GM18498 (cell line): ENCODE measurements at regions not wholly inside any gene's neighbourhood (a gene's known extent, or its start where the extent isn't known, plus 50 kb on each side); places are given as distances from the start of the nearest gene placed in this dataset.
"Not testable (repeated sequence)": the region's sequence is repeated elsewhere in the genome, so short reads cannot be mapped to it uniquely, and the experiment has no call there.

Experiments
- ATAC-seq: cut with Tn5 transposase; IDR thresholded peaks from one replicate; pipeline ENCODE4 v1.9.1; 2021; ENCODE audit warnings: mild to moderate bottlenecking, moderate library complexity; ENCODE audit not compliant: unreplicated experiment

DNA sequence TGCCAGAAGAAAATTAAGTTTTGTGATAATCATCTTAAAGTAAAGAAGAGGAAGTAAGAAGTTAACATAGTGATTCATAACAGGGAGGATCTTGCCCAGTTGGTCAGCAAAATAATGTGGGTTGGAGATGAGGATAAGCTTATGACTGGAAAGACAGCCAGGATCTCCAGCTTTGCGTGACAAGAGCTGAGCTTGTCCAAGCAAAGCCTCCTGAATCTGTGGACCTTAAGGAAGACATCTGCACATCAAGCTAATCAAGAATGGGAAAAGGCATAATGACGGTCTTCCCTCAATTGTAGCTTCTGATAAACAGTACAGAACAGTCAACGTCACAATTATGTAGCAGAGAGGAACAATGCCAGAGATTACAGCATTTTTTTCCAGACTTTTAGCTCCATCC is 744.7 kb upstream of the GOT2 start:
- no peak for ATAC-seq

DNA sequence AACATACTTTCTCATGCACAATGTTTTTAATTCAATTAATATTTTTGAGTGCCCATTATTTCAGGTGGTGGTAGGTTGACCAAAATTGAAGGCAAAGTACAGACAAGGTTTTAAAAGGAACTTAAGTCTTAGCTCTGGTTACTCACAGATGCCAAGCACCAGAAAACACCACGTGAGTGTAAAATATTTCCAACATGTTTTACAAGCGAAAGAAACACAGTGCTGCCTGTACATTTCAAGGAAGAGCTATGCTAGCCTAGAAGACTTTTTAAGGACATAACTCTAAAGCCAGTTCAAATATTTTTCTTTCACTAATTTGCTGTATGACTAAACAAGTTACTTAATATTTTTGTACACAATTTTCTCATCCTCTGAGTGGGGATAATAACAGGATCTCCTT is 736.4 kb upstream of the GOT2 start:
- no peak for ATAC-seq

DNA sequence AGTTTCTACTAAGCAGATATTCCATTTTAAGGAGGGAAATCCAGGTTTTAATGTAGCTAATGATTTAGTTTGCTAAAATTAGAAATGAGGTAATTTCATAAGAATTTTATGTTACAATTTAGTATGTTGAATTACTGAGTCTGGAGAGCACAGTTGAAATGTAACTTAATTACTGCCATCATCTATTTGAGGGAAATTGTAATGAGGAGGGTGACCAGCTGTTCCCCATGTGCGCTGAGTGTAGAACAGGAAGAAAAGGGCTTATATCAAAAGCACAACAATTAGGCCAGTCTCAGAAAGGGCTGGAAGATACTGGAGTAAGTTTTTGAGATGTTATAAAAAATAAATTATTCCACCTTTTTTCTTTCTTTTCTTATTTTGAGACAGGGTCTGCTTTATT is 735.1 kb upstream of the GOT2 start:
- ATAC-seq: no peak

DNA sequence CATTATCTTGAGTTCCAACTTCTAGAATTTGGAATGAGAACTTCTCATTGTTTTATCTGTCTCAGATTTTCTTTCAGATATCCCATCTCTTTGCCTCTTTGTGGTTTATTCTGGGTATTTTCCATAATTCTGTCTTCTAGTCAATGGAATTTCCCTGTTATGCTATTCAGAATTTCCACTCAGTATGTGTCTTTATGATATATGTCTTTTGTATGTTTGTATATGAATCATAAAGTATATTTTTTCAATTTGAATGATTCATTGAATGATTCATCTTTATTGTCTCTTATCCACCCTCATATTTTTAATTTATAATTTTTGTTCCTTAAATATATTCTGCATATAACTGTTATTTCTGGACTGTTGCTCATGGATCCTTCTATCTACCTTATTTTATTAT is 729.7 kb upstream of the GOT2 start:
- ATAC-seq: no peak

DNA sequence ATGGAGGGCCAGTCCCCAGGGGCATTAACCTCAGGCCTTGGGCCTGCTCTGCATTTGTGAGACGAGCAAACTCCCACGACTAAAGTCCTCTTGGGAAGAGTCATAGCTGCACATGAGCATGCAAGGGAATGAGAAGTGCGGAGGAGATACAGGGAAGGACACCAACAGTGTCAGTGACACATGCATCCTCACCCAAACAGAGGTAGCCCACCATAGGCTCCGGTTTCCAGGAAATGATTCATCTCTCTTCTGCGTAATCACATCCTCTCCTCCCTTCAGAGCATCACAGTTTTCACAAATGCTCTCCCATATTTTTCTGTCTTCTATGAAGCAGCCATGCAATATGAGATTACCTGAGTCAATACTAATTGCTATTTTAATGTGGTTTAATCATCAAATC is 725.7 kb upstream of the GOT2 start:
- ATAC-seq: no peak

DNA sequence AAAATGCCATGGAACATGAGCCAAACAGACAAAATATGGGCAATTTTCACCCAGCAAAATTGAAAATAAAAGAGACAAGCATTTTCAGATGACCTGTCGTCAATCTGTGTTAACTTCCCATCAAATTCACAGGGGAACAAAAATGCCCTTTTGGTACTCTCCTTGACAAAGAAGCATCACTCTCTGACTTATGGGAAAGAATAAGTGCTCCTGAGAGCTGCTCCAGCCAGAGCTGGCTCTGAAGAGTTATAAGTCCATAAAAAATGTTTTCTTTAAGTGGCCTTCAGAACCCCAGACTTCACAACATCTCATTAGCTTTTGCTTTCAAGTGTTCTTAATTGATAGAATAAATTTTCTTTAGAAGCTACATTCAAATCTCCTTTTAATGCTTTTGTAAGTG is 721.4 kb upstream of the GOT2 start:
- no peak for ATAC-seq

DNA sequence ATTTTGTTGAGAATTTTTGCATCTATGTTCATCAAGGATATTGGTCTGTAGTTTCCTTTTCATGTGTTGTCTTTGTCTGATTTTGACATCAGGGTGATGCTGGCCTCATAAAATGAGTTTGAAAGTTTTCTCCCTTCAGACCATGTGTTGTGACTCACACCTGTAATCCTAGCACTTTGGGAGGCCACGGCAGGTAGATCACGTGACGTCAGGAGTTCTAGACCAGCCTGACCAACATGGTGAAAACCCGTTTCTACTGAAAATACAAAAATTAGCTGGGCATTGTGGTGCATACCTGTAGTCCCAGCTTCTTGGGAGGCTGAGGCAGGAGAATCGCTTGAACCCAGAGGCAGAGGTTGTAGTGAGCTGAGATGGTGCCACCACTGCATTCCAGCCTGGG is 716.4 kb upstream of the GOT2 start:
- ATAC-seq: not testable (repeated sequence)

DNA sequence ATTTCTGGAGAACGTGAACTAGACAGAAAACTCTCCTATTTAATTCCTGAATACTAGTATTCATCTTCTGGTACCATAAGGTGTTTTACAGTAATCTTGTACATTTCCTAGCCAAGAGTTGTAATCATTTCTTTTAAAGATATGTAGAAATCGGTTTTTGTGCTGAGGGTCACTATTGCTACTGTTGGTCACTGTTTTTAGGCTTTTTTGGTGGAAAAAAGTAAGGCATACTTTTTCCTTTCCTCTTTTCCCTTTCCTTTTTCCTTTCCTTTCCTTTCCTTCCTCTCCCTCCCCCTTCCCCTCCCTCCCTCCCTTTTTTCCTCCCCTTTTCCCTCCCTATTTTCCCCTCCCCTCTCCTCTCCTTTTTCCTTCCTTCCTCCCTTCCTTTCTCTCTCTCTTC is 706.4 kb upstream of the GOT2 start:
- no peak for ATAC-seq

DNA sequence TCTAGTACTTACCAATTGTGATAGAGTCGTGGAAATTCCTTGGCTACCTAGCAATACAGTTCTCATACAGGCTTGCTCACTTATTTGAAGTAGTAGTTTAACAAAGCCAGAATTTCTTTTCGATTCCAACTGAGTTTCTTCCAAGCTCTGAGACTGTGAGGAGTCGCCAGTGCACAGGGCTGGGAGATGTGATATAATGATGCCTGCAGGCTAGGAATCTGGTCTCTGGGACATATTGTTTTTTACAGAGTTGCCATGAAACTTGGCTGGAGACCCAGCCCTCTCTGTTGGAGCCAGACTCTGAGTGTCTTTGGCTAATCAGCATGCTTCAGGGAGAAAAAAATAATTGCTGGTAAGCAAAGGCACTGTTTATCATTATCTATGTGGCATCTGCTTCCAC is 698.8 kb upstream of the GOT2 start:
- no peak for ATAC-seq

DNA sequence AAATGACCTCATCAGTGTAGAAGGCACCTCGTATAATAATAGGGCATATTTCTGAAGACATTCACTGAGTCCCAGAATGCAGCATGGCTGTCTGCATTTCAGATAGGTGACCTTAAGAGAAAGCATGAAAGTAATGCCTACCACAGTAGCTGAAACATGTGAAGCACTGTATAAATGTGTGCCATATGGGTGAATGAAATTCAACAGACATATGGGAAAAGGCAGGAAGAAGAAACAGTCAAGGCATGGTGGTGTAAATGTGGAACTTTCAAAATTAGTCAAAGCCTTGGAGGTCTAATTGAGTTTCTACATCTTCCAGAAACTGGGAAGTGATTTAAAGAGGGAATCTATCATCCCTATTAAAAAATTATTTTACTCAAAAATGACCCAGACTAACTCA is 698.2 kb upstream of the GOT2 start:
- ATAC-seq: no peak

DNA sequence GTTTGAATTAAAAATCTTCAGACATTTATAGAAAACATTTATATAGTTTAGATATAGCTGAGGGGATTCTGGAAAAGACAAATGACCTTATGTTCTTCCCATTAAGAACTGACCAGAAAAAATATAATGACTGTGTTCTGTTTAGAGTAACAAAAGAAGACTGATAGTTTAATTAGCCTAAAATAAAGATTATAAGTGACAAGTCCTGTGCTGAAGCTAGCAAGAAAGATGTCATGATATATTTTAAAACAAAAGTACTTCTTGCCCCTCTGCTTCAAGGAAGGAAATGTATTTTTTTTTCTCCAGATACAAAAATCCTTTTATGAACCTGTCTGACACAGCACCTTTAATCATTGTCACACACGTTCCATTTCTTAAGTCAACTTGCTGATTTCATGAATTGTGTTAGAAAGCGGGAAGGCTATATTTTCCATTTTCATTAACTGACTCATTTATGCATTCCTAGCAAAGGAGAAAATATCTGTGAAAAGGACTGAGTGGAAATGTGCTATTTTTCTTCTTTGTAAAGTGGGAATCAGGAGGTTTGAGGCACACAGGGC is 690.7 kb upstream of the GOT2 start:
- no peak for ATAC-seq

DNA sequence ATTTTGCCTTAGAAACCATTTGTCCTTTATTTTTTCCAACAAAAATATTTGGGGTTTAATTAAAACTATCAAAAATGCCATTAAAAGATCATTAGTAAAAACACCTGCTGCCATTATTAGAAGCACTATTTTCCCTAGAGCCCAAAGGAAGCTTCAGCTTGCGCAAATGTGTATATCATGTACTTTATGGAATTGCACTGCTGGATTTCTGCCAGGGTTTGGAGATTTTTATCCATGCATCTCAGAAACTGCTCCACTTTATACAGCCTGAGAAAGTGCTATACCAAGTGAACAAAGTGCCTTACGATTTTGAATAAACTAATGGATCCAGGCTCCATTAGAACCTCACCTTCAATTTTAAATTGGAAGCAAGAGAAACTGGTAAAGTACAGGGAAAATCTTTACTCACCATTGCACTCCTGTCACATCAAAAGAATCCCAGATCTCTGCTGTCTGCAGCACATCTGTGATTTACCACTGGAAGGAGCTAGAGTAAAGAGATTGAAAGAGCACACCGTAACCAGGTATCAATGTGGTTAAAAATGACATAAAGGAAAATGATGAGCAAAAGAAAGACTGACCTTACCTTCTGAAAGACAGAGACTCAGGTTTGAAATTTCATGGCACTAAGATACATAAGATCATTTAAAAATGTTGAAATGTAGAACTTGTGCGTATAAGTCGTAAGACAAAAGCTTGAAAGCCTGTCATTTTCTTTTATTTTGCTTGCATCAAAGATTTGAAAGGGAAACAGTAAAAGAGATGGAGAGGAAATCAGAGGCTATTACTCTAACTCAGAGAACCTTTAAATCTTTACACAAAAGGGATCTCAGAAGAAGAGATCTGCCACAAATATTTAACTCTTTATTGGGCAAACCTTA is 678.1 kb upstream of the GOT2 start:
- ATAC-seq: no peak

DNA sequence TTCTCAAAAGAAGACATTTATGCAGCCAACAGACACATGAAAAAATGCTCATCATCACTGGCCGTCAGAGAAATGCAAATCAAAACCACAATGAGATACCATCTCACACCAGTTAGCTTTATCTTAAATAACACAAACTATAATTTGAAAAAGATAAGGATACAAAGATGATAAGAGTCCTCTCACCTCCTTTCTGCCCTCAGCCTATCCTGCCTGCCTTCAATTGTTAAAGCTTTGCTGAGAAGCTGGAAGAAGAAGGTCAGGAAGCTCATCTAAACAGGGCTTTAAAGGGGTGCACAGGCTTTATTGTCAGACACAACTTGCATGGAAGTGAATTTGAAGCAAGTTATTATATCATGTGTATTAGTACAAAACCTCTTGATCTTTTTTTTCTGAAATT is 676.3 kb upstream of the GOT2 start:
- ATAC-seq: no peak

DNA sequence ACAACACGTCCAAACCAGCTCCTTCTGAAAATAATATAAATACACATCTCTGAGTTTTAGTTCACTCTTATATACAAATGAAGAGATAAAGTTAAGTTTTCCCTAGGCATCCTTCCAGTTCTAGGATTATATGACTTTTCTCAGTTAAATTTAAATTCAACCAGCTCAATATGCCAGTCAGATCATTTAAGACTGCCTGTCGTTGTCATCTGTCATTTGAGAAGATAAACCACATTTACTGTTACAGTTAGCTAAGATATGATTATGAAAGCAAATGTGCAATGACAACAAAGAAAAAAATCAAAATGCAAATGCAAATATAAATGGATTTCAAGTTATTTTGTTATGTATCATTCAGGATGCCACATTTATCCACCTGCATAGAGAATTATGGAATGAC is 671.7 kb upstream of the GOT2 start:
- ATAC-seq: no peak

DNA sequence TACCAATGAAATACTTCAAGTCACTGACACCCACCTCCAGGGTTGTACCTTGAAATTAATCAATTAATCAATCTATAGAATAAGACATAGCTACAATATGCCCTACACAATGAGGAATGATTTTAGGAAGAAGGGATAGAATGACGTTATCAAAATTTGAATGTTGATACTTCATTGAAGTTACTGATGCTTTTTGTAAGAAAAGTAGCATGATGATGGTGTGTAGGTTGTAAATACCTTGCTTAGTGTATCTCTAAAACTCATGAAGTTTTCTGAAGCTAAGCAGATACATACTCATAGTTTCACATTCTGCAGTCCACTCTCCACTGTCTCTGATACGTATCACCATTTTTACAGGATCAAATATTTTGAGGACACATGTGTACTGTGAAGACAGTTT is 670.4 kb upstream of the GOT2 start:
- ATAC-seq: no peak

DNA sequence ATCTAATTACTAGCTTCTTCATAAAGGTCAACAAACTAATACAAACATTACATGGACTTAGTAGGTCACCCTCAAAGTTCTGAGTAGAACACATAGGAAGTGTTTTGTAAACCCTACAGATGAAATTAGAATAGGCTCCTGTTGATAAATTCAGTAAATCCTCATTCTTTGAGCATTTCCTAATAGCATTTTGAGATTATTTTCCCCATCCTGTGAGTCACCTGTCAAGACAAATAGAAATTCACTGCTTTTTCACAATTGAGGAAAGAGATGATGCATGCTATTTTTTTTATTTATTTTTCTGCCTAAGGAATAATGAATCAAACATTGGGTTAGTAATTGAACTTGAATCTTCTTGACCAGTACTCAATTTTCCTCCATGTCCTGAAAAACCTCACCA is 666.7 kb upstream of the GOT2 start:
- ATAC-seq: no peak

DNA sequence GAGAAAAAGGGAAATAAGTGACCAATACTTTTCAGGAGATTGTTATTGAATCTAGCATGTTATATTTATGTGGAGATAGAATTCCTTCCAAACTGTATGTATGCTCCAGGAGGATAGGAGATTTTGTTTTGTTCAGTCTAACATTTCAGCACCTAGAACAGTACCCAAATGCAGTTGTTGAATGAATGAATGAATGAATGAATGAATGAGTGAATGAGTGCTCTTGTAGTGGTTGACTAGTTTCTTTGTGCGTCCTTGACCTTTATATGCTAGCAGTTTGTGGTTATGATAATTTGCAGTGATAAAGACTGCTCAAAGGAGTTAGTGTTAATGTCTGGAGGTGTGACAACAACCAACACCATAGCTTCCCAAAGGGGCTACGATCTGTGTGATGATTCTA is 663.5 kb upstream of the GOT2 start:
- no peak for ATAC-seq

DNA sequence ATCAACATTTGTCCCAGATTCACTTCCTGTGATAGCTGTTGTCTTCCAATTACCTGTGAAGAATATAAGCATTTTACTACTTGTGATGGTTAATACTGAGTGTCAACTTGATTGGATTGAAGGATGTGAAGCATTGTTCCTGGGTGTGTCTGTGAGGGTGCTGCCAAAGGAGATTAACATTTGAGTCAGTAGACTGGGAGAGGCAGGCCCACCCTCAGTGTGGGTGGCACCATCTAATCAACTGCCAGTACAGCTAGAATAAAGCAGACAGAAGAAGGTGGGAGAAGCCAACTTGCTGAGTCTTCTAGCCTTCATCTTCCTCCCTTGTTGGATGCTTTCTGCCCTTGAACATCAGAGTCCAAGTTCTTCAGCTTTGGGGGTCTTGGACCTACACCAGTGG is 660.4 kb upstream of the GOT2 start:
- ATAC-seq: no peak

DNA sequence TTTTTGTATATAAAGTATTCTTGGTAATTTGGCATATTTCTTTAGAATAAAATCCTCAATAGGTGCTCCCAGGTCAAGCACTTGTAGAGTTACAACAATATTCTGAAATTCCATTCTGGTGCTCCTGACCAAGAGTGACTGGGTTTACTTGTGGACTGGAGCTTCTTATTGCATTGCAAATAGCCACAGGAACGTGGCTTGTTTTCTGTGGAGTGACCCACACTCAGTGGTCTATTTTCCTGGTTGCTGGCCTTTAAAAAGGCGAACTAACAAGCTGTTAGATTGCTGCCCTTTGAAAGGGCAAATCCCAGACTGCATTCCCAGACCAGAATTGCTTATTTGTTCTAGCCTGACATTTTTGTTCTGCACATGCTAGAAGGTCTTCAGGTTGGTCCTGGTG is 658.8 kb upstream of the GOT2 start:
- ATAC-seq: no peak

DNA sequence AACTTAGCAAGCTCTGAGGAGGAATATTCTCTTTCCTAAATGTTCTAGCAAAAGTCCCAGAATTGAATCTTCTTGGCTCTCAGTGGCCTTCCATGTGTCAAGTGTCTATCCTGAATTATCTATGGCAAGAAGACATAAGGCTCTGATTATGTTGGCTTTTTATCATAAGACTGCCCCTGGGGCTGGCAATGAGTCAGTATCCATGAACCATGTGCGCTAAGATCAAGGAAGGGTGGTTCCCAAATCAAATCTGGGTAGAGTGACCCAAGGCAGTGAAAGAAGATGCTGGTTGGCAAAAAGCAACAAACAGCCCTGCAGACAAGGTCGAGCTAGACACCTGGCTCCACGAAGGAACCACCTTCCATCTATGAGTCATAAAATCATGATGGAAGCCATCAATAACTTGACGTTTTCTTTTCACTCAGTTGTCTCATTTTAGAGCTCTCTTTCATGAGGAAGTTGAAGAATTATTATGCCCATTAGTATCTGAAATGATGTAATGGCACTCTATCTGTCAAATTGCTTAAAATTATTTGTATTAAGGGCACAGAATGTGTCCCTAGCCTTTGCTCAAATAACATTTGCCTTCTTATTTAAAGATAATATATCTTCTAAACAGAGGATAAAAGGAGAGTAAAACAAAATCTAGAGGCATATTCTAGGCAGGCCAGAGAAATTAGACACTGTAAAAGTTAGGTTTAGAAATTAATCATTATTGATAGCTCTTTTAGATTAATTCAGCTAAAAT is 657.7 kb upstream of the GOT2 start:
- ATAC-seq: no peak

DNA sequence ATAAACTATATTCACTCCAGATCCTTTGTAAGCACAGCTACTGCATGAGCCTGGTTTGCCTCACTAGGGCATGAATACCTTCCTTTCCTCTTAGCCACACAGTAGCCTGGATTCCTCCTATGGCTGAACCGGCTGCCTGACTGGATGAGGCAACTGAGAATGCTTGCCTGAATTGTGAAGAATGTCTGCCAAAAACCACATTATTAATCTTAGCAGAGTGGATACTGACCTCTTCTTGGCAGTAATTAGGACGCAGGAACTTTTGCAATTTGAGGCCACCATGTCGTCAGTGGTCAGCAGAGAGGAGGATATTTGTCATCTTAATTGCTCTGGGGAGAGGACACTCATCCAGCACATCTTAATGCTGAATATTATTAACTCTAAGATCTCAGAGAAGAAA is 651.8 kb upstream of the GOT2 start:
- no peak for ATAC-seq

DNA sequence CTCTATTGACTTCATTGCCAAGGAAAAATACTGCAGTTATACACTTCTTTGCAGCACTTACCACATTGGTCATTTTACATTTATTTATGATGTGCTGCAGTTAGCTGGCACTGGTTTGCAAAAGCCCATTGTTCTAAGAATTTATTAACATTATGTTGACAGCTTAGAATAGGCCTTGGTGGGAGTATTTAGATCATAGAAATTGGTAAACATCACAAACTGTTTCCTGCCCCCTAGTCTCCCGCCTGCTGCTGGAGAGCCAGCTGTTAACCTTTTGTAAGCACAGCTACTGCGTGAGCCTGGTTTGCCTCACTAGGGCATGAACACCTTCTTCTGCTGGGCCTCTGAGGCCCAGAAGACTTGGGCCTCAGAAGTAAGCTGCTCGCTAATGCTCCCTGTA is 651.4 kb upstream of the GOT2 start:
- ATAC-seq: no peak
